Thyroid gland (tissue), 4 donors: ENCODE measurements at regions not wholly inside any gene's neighbourhood (a gene's known extent, or its start where the extent isn't known, plus 50 kb on each side); places are given as distances from the start of the nearest gene placed in this dataset.

Source experiments
- CTCF ChIP-seq, 6 experiments: fragments of 200-600 bp in 3 of 6; fragments of 450-650 bp in 3 of 6; sonication (generic) in 3 of 6; IDR thresholded peaks; one replicate each; pipeline ENCODE4 v1.5.1; 2016 to 2019; ENCODE audit warnings: antibody characterized with exemption in 6 of 6, mild to moderate bottlenecking in 2 of 6, inconsistent platforms in 1 of 6, moderate library complexity in 1 of 6
- POLR2A ChIP-seq, 2 donors: fragments of 450-650 bp; IDR thresholded peaks; one replicate each; pipeline ENCODE4 v1.6.1; 2017; ENCODE audit warnings: antibody characterized with exemption in 2 of 2, mild to moderate bottlenecking in 2 of 2, moderate library complexity in 1 of 2

GRCh38 chr13:99700468-99700867 is 199.2 kb downstream of the TM9SF2 start:
- TF ChIP-seq CTCF (IDR thresholded peaks at IDR 0.05) (no peak), POLR2A (IDR thresholded peaks at IDR 0.05) (no peak)
